GM19455 (cell line): ENCODE measurements at regions not wholly inside any gene's neighbourhood (a gene's known extent, or its start where the extent isn't known, plus 50 kb on each side); places are given as distances from the start of the nearest gene placed in this dataset.
"Not testable (repeated sequence)": the region's sequence is repeated elsewhere in the genome, so short reads cannot be mapped to it uniquely, and the experiment has no call there.

Experiments used
- ATAC-seq: cut with Tn5 transposase; IDR thresholded peaks from one replicate; pipeline ENCODE4 v1.9.1; 2021; ENCODE audit not compliant: unreplicated experiment

- no peak for ATAC-seq
Observed at GRCh38 chr12:31215518-31216232, 110.3 kb downstream of the SINHCAF start.

GRCh38 chr12:31216479-31216878, 109.5 kb downstream of the SINHCAF start:
- no peak for ATAC-seq

- ATAC-seq: no peak
Observed at GRCh38 chr12:31217356-31218130, 108.4 kb downstream of the SINHCAF start.

GRCh38 chr12:31218203-31219025, 107.5 kb downstream of the SINHCAF start:
- ATAC-seq: no peak

- no peak for ATAC-seq
Observed at GRCh38 chr12:31219521-31219920, 106.4 kb downstream of the SINHCAF start.

- ATAC-seq: no peak
Observed at GRCh38 chr12:31220061-31220460, 105.9 kb downstream of the SINHCAF start.

- no peak for ATAC-seq
Observed at GRCh38 chr12:31220633-31221550, 105.1 kb downstream of the SINHCAF start.

- ATAC-seq: no peak
Observed at GRCh38 chr12:31221551-31221945, 104.4 kb downstream of the SINHCAF start.

GRCh38 chr12:31222620-31223222, 103.2 kb downstream of the SINHCAF start:
- ATAC-seq: no peak

- ATAC-seq: not testable (repeated sequence)
Observed at GRCh38 chr12:31223640-31224039, 102.3 kb downstream of the SINHCAF start.

- ATAC-seq: no peak
Observed at GRCh38 chr12:31224768-31225448, 101.0 kb downstream of the SINHCAF start.

- ATAC-seq: no peak
Observed at GRCh38 chr12:31225656-31226535, 100.1 kb downstream of the SINHCAF start.

GRCh38 chr12:31226639-31227038, 99.3 kb downstream of the SINHCAF start:
- ATAC-seq: no peak

GRCh38 chr12:31227401-31227981, 98.5 kb downstream of the SINHCAF start:
- no peak for ATAC-seq

GRCh38 chr12:31228811-31229792, 96.8 kb downstream of the SINHCAF start:
- no peak for ATAC-seq

GRCh38 chr12:31230004-31230403, 95.9 kb downstream of the SINHCAF start:
- no peak for ATAC-seq
